Fibroblast of villous mesenchyme (primary cell): ENCODE measurements at regions not wholly inside any gene's neighbourhood (a gene's known extent, or its start where the extent isn't known, plus 50 kb on each side); places are given as distances from the start of the nearest gene placed in this dataset.

Source experiments
- DNase-seq: peaks from one replicate; pipeline ENCODE4 v3.0.0-alpha.2; 2010; ENCODE audit warnings: low read depth
- H3K4me3 ChIP-seq: 2 replicates; pipeline ENCODE4 v1.5.1; 2011; ENCODE audit warnings: low read depth, mild to moderate bottlenecking, low read length
- TF ChIP-seq, protein P1 (sequence below): IDR thresholded peaks from 2 replicates; pipeline ENCODE4 v1.5.1; 2012; ENCODE audit warnings: low read depth, mild to moderate bottlenecking, low read length; ENCODE audit not compliant: insufficient read depth

DNA sequence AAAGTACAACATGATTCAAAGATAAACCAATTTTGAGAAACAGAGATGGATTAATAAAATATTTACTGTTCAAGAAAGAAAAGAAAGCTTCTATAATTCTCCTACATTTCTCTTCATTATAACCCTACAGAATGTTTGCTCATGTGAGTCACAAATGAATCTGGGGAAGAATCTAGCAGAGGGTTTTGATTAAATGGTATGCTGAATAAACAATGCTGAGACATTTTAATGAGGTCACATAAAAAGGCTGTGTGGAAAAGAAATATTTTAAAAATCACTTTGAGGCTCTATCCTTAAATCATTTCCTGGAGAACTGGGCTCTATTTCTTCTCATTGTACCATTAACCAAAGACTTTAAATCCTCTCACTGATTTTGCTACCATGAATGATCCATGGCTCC, 727.7 kb downstream of the NTRK3 start:
- H3K4me3 ChIP-seq: no peak overlapping the region
- DNase-seq: peak; percentile 12
- TF ChIP-seq, protein P1, sequence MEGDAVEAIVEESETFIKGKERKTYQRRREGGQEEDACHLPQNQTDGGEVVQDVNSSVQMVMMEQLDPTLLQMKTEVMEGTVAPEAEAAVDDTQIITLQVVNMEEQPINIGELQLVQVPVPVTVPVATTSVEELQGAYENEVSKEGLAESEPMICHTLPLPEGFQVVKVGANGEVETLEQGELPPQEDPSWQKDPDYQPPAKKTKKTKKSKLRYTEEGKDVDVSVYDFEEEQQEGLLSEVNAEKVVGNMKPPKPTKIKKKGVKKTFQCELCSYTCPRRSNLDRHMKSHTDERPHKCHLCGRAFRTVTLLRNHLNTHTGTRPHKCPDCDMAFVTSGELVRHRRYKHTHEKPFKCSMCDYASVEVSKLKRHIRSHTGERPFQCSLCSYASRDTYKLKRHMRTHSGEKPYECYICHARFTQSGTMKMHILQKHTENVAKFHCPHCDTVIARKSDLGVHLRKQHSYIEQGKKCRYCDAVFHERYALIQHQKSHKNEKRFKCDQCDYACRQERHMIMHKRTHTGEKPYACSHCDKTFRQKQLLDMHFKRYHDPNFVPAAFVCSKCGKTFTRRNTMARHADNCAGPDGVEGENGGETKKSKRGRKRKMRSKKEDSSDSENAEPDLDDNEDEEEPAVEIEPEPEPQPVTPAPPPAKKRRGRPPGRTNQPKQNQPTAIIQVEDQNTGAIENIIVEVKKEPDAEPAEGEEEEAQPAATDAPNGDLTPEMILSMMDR: no peak

DNA sequence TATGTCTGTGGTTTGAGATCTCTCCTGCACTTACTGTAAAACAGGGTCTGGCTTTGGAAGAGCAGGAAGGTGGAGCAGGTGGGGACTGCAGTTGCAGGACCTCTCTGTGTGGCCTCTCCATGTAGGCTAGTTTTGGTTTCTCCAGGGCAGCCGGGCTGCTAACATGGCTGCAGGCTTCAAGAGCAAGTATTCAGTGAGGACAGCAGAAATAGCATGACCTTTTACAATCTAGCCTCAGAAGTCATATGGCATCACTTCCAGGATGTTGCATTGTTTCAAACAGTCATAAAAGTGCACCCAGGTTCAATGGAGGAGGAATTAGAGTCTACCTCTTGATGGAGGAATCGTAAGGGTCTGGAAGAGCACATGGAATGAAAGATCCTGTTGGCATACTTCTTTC, 728.7 kb downstream of the NTRK3 start:
- no peak for DNase-seq
- TF ChIP-seq, protein P1: no peak

DNA sequence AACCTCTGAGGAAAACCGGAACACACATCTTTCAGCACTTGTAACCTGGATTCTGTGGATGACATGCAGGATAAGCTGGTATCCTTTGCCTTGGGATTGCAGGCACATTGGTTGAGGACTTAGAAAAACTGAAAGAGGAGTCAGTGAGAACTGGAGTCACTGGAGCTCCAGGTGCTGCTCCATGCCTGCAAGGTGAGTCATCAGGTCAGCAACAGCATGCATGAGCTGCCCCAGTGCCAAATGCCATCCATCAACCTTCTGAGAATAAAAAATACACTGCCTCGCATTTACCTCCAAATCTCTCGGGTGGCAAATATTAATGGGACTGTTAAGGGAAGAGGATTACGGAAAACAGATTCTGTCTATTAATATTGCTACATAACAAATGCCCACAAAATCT, 729.1 kb downstream of the NTRK3 start:
- no peak overlapping the region for H3K4me3 ChIP-seq
- TF ChIP-seq, protein P1: no peak
- no peak for DNase-seq

More for the DNA sequence above, 728.7 kb downstream of the NTRK3 start:
- no peak overlapping the region for H3K4me3 ChIP-seq

DNA sequence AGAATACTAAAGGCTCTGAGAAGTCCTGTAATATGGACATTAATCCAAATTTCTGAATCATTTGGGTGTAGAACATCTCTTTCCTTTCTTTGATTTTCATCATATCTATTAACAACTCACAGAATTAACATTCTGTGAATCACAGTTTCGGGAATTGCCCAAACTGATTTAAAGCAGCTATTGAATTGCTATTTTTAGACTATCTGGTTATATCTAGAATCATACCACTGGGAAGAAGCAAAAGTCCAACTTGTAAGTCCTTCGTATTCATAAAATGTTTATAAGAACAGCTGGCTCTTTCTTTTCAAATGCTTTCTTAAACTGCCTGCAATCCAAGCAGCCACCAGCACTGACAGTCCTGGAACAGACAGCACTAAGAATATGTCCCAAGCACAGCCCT, 733.0 kb downstream of the NTRK3 start:
- DNase-seq: no peak
- TF ChIP-seq, protein P1: no peak
- no peak overlapping the region for H3K4me3 ChIP-seq

DNA sequence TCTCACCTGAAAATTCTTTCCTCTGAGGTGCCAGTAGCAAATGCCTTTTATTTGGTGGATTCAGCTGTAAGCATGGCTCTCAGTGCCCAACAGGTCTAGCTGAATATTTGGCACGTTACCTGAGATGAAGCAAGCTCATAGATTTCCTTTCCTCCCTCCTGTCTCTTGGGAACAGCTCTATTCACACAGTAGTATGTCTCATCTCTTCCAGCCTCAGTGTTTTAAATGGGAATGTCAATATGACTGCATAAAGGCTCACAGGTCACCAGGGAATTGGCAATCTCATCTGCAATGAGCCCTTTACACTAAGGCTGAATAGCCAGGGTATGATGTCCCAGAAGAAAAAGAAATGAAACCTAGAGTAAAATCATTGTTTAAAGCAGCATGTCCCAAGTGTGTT, 733.5 kb downstream of the NTRK3 start:
- no peak overlapping the region for H3K4me3 ChIP-seq
- no peak for DNase-seq
- TF ChIP-seq, protein P1: no peak

DNA sequence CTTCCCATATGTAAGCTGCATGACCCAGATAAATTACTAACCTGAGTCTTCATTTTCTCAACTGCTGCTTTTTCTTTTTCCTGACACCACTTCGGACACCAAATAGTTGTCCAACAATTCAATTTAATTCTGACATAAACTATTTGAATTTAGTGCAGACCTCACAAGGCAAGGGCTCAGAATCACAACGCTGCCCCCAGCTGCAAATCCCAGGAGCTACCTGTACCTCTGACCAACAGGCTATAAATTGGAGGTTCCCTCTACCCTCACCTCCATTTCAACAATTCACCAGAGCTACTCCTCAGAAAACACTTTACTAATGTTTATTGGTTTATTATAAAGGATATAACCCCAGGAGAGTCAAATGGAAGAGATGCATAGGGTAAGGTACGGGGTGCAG, 737.6 kb downstream of the NTRK3 start:
- DNase-seq: no peak
- H3K4me3 ChIP-seq: no peak overlapping the region
- TF ChIP-seq, protein P1: no peak

DNA sequence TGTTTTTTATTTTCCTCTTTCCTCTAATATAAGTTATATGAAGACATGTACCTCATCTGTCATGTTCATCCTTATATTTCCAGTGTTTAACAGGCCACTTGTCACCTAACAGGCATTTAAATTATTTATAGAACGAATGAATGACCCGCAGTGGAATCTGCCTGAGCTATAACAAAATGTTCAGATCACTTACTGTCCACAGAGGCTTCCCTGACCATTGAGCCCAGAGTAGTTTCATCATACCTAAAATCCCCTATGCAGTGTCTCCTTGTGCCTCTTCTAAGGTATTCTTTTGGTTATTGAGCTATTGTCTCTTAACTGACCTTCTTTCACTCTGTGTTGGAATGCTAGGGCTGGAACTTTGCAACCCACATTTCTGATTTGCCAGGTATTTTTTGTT, 748.5 kb downstream of the NTRK3 start:
- TF ChIP-seq, protein P1: no peak
- no peak overlapping the region for H3K4me3 ChIP-seq
- DNase-seq: no peak
